Right lobe of liver (tissue), 4 donors: ENCODE measurements at regions not wholly inside any gene's neighbourhood (a gene's known extent, or its start where the extent isn't known, plus 50 kb on each side); places are given as distances from the start of the nearest gene placed in this dataset.

ENCODE experiments used
- CTCF ChIP-seq, 4 donors: fragments of 200-600 bp in 3 of 4; fragments of 450-650 bp in 1 of 4; IDR thresholded peaks; one replicate each; pipeline versions ENCODE4 v1.5.1 to v1.8.0; 2016 to 2022; ENCODE audit warnings: antibody characterized with exemption in 4 of 4, mild to moderate bottlenecking in 2 of 4
- POLR2A ChIP-seq: fragments of 450-650 bp; IDR thresholded peaks from one replicate; pipeline ENCODE4 v1.6.1; 2017; ENCODE audit warnings: antibody characterized with exemption, mild to moderate bottlenecking
- donor health status: DM: no; HTN: no; CAD: no.
- donor health status: DM: no; HTN: no; CAD: no.
- donor health status: DM: no; HTN: yes; CAD: no.

GRCh38 chr1:11373895-11374747 lies 101.1 kb downstream of the UBIAD1 start:
- no peak for TF ChIP-seq POLR2A
- TF ChIP-seq CTCF (IDR thresholded peaks at IDR 0.05), result no peak
